ENCODE measurements at regions not wholly inside any gene's neighbourhood (a gene's known extent, or its start where the extent isn't known, plus 50 kb on each side); places are given as distances from the start of the nearest gene placed in this dataset.
A peak's percentile ranks its signal among the peaks of the same experiment; 100 is the strongest.

DNA sequence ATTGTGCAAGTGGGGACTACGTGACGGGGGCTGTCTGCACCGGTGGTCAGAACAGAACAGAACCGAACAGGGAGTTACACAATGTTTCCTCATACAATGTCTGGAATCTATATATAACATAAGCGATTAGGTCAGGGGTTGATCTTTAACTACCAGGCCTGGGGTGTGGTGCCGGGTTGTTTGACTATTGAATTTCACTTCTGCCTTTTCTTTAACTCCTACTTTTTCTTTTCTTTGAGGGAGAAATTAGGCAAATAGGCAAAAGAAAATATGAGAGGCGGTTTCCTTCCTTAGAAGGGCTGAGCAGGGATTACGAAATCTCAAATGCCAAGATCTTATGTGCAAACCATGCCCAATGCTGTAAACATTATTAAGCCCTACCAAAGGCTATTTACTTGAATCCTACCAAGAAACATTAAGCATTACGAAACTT, 140.3 kb downstream of the SLC38A6 start:
- H3K36me3 Mint-ChIP-seq (ENCODE audit: low read depth) = peaks cover 22% of the 10 kb centered on the region
- peaks cover 34% of the 10 kb centered on the region for H3K9me3 Mint-ChIP-seq
- H3K4me1 Mint-ChIP-seq = peaks cover 31% of the 10 kb centered on the region
- no peak overlapping the region for H3K27ac Mint-ChIP-seq
- no peak for DNase-seq
- TF ChIP-seq CTCF (IDR thresholded peaks at IDR 0.05) = no peak
- H3K27me3 Mint-ChIP-seq (ENCODE audit: low read depth, poor library complexity) = peaks cover 6% of the 10 kb centered on the region
- no peak overlapping the region for H3K4me3 Mint-ChIP-seq

DNA sequence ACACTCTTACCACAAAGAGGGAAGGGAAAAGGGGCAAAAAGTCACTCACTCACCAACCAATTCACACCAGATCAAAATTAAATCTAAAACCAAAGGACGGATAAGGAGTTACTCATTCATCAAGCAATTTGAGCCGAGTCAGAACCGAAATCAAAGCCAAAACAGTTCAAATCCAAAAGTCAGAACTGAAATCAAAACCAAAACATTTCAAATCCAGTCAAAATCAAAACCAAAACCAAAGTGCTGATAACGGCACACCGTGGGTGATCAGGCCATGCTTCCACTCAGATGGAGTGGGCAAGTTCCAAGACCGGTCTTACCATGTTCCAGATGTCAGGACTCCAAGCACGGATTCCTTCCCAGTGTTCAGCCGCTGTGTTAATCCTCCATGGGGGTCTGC, 139.5 kb downstream of the SLC38A6 start:
- H3K27me3 Mint-ChIP-seq (ENCODE audit: low read depth, poor library complexity) = peaks cover 6% of the 10 kb centered on the region
- peaks cover 26% of the 10 kb centered on the region for H3K36me3 Mint-ChIP-seq (ENCODE audit: low read depth)
- no peak overlapping the region for H3K27ac Mint-ChIP-seq

DNA sequence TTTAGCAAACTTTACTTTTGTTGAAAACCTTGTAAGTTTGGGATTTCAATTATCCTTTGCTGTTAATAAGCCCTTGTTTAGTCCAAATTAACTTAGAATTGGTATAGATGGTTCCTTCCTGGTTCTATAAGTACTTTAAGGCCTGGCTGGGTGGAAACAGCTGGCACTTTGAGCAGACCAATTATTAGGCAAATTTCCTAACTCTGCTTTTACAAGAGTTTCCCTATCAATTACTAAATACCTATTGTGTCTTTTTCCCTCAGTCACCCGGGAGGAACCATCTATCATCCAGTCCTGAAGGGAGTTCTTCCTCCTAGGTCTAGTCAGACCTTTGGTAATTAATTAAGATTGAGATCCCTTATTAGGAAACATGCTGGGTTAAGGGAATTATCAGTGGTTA, 138.0 kb downstream of the SLC38A6 start:
- Mint-ChIP-seq H3K4me1 (peaks cover 16% of the 10 kb centered on the region), H3K4me3 (no peak overlapping the region), H3K27me3 (ENCODE audit: low read depth, poor library complexity) (peaks cover 6% of the 10 kb centered on the region), H3K36me3 (ENCODE audit: low read depth) (peaks cover 42% of the 10 kb centered on the region), H3K27ac (no peak overlapping the region), H3K9me3 (peaks cover 57% of the 10 kb centered on the region)
- DNase-seq = no peak
- TF ChIP-seq CTCF (IDR thresholded peaks at IDR 0.05) = no peak

More for the DNA sequence above, 139.5 kb downstream of the SLC38A6 start:
- no peak for TF ChIP-seq CTCF (IDR thresholded peaks at IDR 0.05)
- H3K4me1 Mint-ChIP-seq = peaks cover 23% of the 10 kb centered on the region
- DNase-seq = no peak
- peaks cover 42% of the 10 kb centered on the region for H3K9me3 Mint-ChIP-seq
- H3K4me3 Mint-ChIP-seq = no peak overlapping the region

GRCh38 chr14:61116369-61116768, 135.3 kb downstream of the SLC38A6 start:
- DNase-seq = no peak
- Mint-ChIP-seq H3K4me1 (peaks cover 27% of the 10 kb centered on the region), H3K27ac (no peak overlapping the region), H3K36me3 (ENCODE audit: low read depth) (peaks cover 48% of the 10 kb centered on the region), H3K9me3 (peaks cover 74% of the 10 kb centered on the region), H3K4me3 (no peak overlapping the region), H3K27me3 (ENCODE audit: low read depth, poor library complexity) (no peaks in the 10 kb centered on the region)
- TF ChIP-seq CTCF (IDR thresholded peaks at IDR 0.05) = no peak

DNA sequence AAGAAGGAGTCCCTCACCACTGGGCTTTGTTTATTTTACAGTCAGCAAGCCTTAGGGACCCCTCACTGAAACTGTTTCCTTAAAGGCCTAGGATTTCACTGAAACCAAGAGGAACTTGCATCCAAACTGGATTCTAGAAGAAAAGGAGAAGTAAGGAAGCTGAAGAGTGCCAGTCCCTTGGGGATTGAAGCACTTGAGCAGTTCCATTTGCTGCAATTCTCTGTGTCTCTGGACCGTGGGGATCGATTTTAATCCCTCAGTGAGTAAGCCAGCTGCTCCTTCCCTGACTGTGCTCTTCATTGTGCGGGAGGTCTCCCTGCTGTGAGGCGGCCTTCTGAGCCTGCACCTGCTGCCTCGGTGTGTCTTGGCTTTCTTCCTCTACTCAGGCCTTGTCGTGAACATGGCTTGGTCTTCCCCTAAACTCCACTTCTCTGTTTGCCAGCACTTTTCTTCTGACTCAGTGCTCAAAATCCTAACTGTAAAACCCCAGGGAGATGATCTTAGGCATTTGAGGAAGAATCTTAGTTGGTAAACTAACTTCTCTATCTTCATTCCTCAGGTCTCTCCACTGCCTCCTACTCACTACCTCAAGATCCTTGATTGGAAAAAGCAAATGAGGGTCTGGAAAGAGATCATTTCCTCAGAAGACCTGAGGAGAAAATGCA, 132.6 kb downstream of the SLC38A6 start:
- Mint-ChIP-seq H3K9me3 (peaks cover 60% of the 10 kb centered on the region), H3K27ac (no peak overlapping the region), H3K4me3 (peak overlapping the region; percentile 46), H3K27me3 (ENCODE audit: low read depth, poor library complexity) (peaks cover 4% of the 10 kb centered on the region), H3K36me3 (ENCODE audit: low read depth) (peaks cover 32% of the 10 kb centered on the region), H3K4me1 (peaks cover 44% of the 10 kb centered on the region)
- no peak for DNase-seq
- no peak for TF ChIP-seq CTCF (IDR thresholded peaks at IDR 0.05)

- DNase-seq = no peak
- no peak for TF ChIP-seq CTCF (IDR thresholded peaks at IDR 0.05)
- Mint-ChIP-seq H3K4me3 (no peak overlapping the region), H3K27ac (peak overlapping the region; percentile 85), H3K4me1 (peaks cover 54% of the 10 kb centered on the region), H3K36me3 (ENCODE audit: low read depth) (peaks cover 32% of the 10 kb centered on the region), H3K27me3 (ENCODE audit: low read depth, poor library complexity) (peaks cover 4% of the 10 kb centered on the region), H3K9me3 (peaks cover 57% of the 10 kb centered on the region)
Measured at GRCh38 chr14:61112506-61112905, 131.5 kb downstream of the SLC38A6 start.

All from nephron progenitor cell (in vitro differentiated cells).